Loucy (cell line): ENCODE measurements at regions not wholly inside any gene's neighbourhood (a gene's known extent, or its start where the extent isn't known, plus 50 kb on each side); places are given as distances from the start of the nearest gene placed in this dataset.
A peak's percentile ranks its signal among the peaks of the same experiment; 100 is the strongest.

Experiments used
- H2AFZ ChIP-seq: fragments of 200-600 bp; sonication (generic); 2 replicates; pipeline ENCODE4 v1.6.0; 2016; ENCODE audit warnings: antibody characterized with exemption, mild to moderate bottlenecking, low read length, moderate library complexity
- H3F3A ChIP-seq: fragments of 200-600 bp; 2 replicates; pipeline ENCODE4 v1.6.0; 2016; ENCODE audit warnings: antibody characterized with exemption, low read depth, mild to moderate bottlenecking
- H3K27me3 ChIP-seq: fragments of 200-600 bp; sonication (generic); 2 replicates; pipeline ENCODE4 v1.6.1; 2014; ENCODE audit warnings: low read length, mild to moderate bottlenecking; ENCODE audit not compliant: insufficient read depth, poor library complexity, severe bottlenecking
- H3K36me3 ChIP-seq: fragments of 200-600 bp; sonication (generic); 2 replicates; pipeline ENCODE4 v1.6.1; 2016; ENCODE audit warnings: low read length; ENCODE audit not compliant: insufficient read depth
- H3K4me1 ChIP-seq: fragments of 200-600 bp; sonication (generic); 2 replicates; pipeline ENCODE4 v1.5.1; 2014; ENCODE audit warnings: low read length, mild to moderate bottlenecking; ENCODE audit not compliant: insufficient read depth, poor library complexity, severe bottlenecking
- H3K4me2 ChIP-seq: fragments of 200-600 bp; sonication (generic); 2 replicates; pipeline ENCODE4 v1.6.0; 2014; ENCODE audit warnings: antibody characterized with exemption, low read length, low read depth, mild to moderate bottlenecking; ENCODE audit not compliant: poor library complexity, severe bottlenecking
- H3K4me3 ChIP-seq: fragments of 200-600 bp; sonication (generic); 2 replicates; pipeline ENCODE4 v1.5.1; 2014; ENCODE audit warnings: low read length, mild to moderate bottlenecking, mixed read lengths; ENCODE audit not compliant: poor library complexity, severe bottlenecking
- H3K79me2 ChIP-seq: fragments of 200-600 bp; sonication (generic); 2 replicates; pipeline ENCODE4 v1.6.1; 2014; ENCODE audit warnings: low read length; ENCODE audit not compliant: insufficient read depth
- H3K9ac ChIP-seq: fragments of 200-600 bp; sonication (generic); 2 replicates; pipeline ENCODE4 v1.6.0; 2014; ENCODE audit warnings: mild to moderate bottlenecking, low read depth, low read length, moderate library complexity; ENCODE audit not compliant: poor library complexity, severe bottlenecking
- H3K9me2 ChIP-seq: fragments of 200-600 bp; sonication (generic); replicated peaks from 2 replicates; pipeline ENCODE4 v1.6.1; 2016; ENCODE audit warnings: low read depth, low read length, mixed read lengths
- H3K9me3 ChIP-seq: fragments of 200-600 bp; sonication (generic); 2 replicates; pipeline ENCODE4 v1.6.1; 2014; ENCODE audit warnings: mild to moderate bottlenecking, antibody characterized with exemption, low read length, low read depth; ENCODE audit not compliant: insufficient read depth
- H4K20me1 ChIP-seq: fragments of 200-600 bp; sonication (generic); 2 replicates; pipeline ENCODE4 v1.6.0; 2014; ENCODE audit warnings: antibody characterized with exemption, low read length, mild to moderate bottlenecking; ENCODE audit not compliant: insufficient read depth, poor library complexity, severe bottlenecking
- EZH2phosphoT487 ChIP-seq: fragments of 200-600 bp; IDR thresholded peaks from 2 replicates; pipeline ENCODE4 v1.6.1; 2018; ENCODE audit warnings: antibody characterized with exemption, mild to moderate bottlenecking, moderate library complexity, borderline replicate concordance
- TF ChIP-seq, protein P1 (sequence below): fragments of 200-600 bp; sonication (generic); conservative IDR thresholded peaks from 2 replicates; pipeline ENCODE4 v1.5.1; 2014; ENCODE audit warnings: mild to moderate bottlenecking, antibody characterized with exemption, low read length

DNA sequence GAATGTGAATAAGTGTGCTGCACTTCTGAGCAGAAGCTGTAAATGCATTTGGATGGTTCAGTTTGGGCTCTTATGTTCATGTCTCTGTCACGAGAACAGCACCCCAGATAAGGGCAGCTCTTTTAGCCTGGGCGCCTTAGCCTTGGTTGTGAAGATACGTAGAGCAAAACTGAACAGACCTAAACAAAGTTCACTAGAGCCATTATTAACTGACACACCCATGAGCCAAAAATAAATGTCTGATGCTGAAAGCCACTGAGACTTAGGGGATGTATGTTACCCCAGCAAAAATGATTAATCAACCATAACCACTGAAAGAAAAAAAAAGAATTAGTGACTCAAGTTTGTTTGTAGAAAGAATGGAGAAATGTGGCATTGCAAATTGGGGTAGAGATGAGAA is 343.4 kb downstream of the BCAT1 start:
- Histone ChIP-seq H3K36me3 (no peaks in the 10 kb centered on the region), H3K9me2 (no peaks in the 10 kb centered on the region), H3K4me2 (no peak overlapping the region), H3K9ac (no peak overlapping the region), H3K4me1 (peaks cover 23% of the 10 kb centered on the region), H4K20me1 (no peaks in the 10 kb centered on the region), H3F3A (peaks cover 10% of the 10 kb centered on the region; the same call in 1 of the 2 replicates), H3K4me3 (no peak overlapping the region), H2AFZ (no peak overlapping the region), H3K9me3 (peaks cover 14% of the 10 kb centered on the region; the same call in 1 of the 2 replicates), H3K79me2 (no peaks in the 10 kb centered on the region), H3K27me3 (no peaks in the 10 kb centered on the region)
- no peak for TF ChIP-seq EZH2phosphoT487
- TF ChIP-seq, protein P1, sequence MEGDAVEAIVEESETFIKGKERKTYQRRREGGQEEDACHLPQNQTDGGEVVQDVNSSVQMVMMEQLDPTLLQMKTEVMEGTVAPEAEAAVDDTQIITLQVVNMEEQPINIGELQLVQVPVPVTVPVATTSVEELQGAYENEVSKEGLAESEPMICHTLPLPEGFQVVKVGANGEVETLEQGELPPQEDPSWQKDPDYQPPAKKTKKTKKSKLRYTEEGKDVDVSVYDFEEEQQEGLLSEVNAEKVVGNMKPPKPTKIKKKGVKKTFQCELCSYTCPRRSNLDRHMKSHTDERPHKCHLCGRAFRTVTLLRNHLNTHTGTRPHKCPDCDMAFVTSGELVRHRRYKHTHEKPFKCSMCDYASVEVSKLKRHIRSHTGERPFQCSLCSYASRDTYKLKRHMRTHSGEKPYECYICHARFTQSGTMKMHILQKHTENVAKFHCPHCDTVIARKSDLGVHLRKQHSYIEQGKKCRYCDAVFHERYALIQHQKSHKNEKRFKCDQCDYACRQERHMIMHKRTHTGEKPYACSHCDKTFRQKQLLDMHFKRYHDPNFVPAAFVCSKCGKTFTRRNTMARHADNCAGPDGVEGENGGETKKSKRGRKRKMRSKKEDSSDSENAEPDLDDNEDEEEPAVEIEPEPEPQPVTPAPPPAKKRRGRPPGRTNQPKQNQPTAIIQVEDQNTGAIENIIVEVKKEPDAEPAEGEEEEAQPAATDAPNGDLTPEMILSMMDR, result no peak

DNA sequence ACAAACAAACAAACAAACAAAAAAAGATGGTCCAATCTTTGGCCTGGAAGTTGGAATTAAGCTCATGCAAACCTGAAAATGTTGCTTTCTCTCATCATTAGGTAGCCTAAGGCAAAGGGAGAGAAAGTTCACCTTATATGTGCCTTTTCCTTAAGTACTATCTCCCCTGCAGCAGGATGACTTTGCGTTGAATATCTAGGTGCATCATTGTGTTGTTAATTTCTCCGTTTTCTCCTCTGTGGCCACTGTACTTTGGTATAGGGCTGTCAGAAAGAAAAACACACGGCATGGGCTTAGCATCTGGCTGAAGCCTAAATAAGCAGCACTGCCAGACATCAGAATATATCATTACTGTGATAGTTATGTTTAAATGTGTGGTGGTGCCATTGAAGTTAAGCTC is 345.5 kb downstream of the BCAT1 start:
- Histone ChIP-seq H3K79me2 (no peaks in the 10 kb centered on the region), H3K4me1 (peaks cover 25% of the 10 kb centered on the region), H2AFZ (no peak overlapping the region)

DNA sequence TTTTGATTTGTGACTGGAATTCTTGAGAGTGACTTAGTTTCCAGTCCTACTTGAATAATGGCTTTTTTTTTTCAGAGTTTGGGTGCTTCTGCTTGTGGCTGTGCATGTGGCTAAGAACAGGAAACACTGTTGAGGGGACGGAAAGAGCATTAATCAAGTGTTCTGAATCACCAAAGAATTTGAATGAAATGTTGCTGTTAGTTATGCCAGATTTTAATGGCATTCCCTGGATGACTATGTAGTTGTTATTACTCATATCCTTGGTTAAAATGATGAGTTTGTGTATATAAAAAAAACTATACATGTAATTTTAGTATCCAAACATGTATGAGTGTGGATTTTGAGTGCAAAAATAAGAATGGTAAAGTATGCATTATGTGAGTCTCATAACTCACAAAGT is 347.9 kb downstream of the BCAT1 start:
- H3K9me2 ChIP-seq, result no peaks in the 10 kb centered on the region
- H4K20me1 ChIP-seq, result no peaks in the 10 kb centered on the region
- H3K4me2 ChIP-seq, result peak overlapping the region; percentile 65
- H3K4me1 ChIP-seq, result peaks cover 20% of the 10 kb centered on the region
- H3K9ac ChIP-seq, result no peak overlapping the region
- H2AFZ ChIP-seq, result no peak overlapping the region
- H3F3A ChIP-seq, result 0 out of 2 replicates have a peak, but pooled peaks cover 4% of the 10 kb centered on the region
- peak overlapping the region; percentile 53 for H3K4me3 ChIP-seq
- no peaks in the 10 kb centered on the region for H3K36me3 ChIP-seq
- no peaks in the 10 kb centered on the region for H3K27me3 ChIP-seq
- no peaks in the 10 kb centered on the region for H3K79me2 ChIP-seq
- TF ChIP-seq, protein P1, result no peak
- TF ChIP-seq EZH2phosphoT487, result no peak
- H3K9me3 ChIP-seq, result no peaks in the 10 kb centered on the region

More for the DNA sequence above, 345.5 kb downstream of the BCAT1 start:
- H3K4me2 ChIP-seq, result no peak overlapping the region
- no peak overlapping the region for H3K4me3 ChIP-seq
- H3K9ac ChIP-seq, result no peak overlapping the region
- H4K20me1 ChIP-seq, result no peaks in the 10 kb centered on the region
- TF ChIP-seq EZH2phosphoT487, result no peak
- TF ChIP-seq, protein P1, result no peak
- H3K9me2 ChIP-seq, result no peaks in the 10 kb centered on the region
- H3F3A ChIP-seq, result 0 out of 2 replicates have a peak, but pooled peaks cover 5% of the 10 kb centered on the region
- no peaks in the 10 kb centered on the region for H3K27me3 ChIP-seq
- H3K36me3 ChIP-seq, result no peaks in the 10 kb centered on the region
- H3K9me3 ChIP-seq, result peaks cover 9% of the 10 kb centered on the region; the same call in 1 of the 2 replicates
